K562 (cell line): ENCODE measurements at regions not wholly inside any gene's neighbourhood (a gene's known extent, or its start where the extent isn't known, plus 50 kb on each side); places are given as distances from the start of the nearest gene placed in this dataset.

Experiments used
- ATAC-seq: fragments of 200-7000 bp; cut with Tn5 transposase; 3 replicates; pipeline ENCODE4 v1.9.1; 2020; ENCODE audit warnings: moderate library complexity
- BruUV-seq: library from RNA; stranded (reverse); fragments of 400-500 nt; replicated peaks from 2 replicates; lab custom pipeline; 2021; lab: Mats Ljungman, UMichigan
- CTCF ChIA-PET: fragments of 300-600 bp; formaldehyde crosslinking; extraction: SDS; loops from one replicate; lab custom pipeline; 2021; ENCODE audit warnings: low intra/inter-chr PET ratio; lab: Yijun Ruan, JAX
- POLR2A ChIA-PET: fragments of 300-600, 350-650 bp; sonication (Branson Sonifier 250); formaldehyde crosslinking; extraction: SDS; loops from one replicate; lab custom pipeline; 2021; ENCODE audit warnings: antibody characterized with exemption, inconsistent platforms; lab: Yijun Ruan, JAX
- DNase-seq, 4 experiments: peaks; one replicate each; pipeline versions ENCODE4 v3.0.0 to v3.0.0-alpha.2; 2011 to 2018; ENCODE audit warnings: low spot score in 3 of 4, mixed read lengths in 3 of 4; ENCODE audit errors: extremely low read depth in 1 of 4
- FAIRE-seq: peaks from 2 replicates; lab custom pipeline; 2011; peaks lifted over from hg19 to GRCh38; lab: Jason Lieb, UNC
- H2AFZ ChIP-seq: 2 replicates; pipeline ENCODE4 v1.6.0; 2011; ENCODE audit warnings: low read depth, low read length, control low read depth, inconsistent platforms
- H3K27ac ChIP-seq: fragments of 200-600 bp; 3 replicates; pipeline ENCODE4 v1.8.0; 2011; ENCODE audit warnings: low read depth, mild to moderate bottlenecking, control low read depth, inconsistent platforms, low read length, moderate library complexity, mixed read lengths; ENCODE audit errors: extremely low read depth
- H3K27me3 ChIP-seq, 2 experiments: fragments of 300-600 bp in 1 of 2; 2 replicates in 1 of 2; 3 replicates in 1 of 2; pipeline versions ENCODE4 v1.6.0 to v1.8.0; 2011; ENCODE audit warnings: inconsistent platforms in 2 of 2, low read length in 2 of 2, mild to moderate bottlenecking in 1 of 2, mixed read lengths in 1 of 2, moderate library complexity in 1 of 2; ENCODE audit not compliant: control insufficient read depth in 2 of 2, insufficient read depth in 2 of 2
- H3K36me3 ChIP-seq: fragments of 300-600 bp; 3 replicates; pipeline ENCODE4 v1.8.0; 2011; ENCODE audit warnings: mild to moderate bottlenecking, low read length, inconsistent platforms; ENCODE audit not compliant: control insufficient read depth, insufficient read depth
- H3K4me1 ChIP-seq, 2 experiments: fragments of 200-600 bp in 1 of 2; replicated peaks in 1 of 2; 2 replicates in 1 of 2; 3 replicates in 1 of 2; pipeline versions ENCODE4 v1.5.1 to v1.8.0; 2011; ENCODE audit warnings: inconsistent platforms in 2 of 2, low read length in 2 of 2, mild to moderate bottlenecking in 1 of 2, mixed read lengths in 1 of 2, moderate library complexity in 1 of 2; ENCODE audit not compliant: control insufficient read depth in 2 of 2, insufficient read depth in 2 of 2
- H3K4me2 ChIP-seq: 2 replicates; pipeline ENCODE4 v1.6.1; 2011; ENCODE audit warnings: low read length, control low read depth, inconsistent platforms, mixed read lengths; ENCODE audit not compliant: insufficient read depth
- H3K4me3 ChIP-seq: fragments of 200-600 bp; sonication (generic), shearing (Covaris generic); 2 replicates; pipeline ENCODE4 v1.5.1; 2016; ENCODE audit warnings: control low read depth, inconsistent platforms
- H3K79me2 ChIP-seq: fragments of 200-600 bp; 3 replicates; pipeline ENCODE4 v1.8.0; 2011; ENCODE audit warnings: low read length, inconsistent platforms; ENCODE audit not compliant: control insufficient read depth, insufficient read depth
- H3K9ac ChIP-seq, 2 experiments: 2 replicates each; pipeline versions ENCODE4 v1.6.0 to v1.6.1; 2011; ENCODE audit warnings: low read depth in 2 of 2, low read length in 2 of 2, control low read depth in 1 of 2, inconsistent platforms in 1 of 2, mild to moderate bottlenecking in 1 of 2, mixed read lengths in 1 of 2; ENCODE audit not compliant: insufficient read depth in 1 of 2
- H3K9me1 ChIP-seq: one replicate; pipeline ENCODE4 v1.6.0; 2011; ENCODE audit warnings: inconsistent platforms, mild to moderate bottlenecking, low read length, moderate library complexity; ENCODE audit not compliant: control insufficient read depth, insufficient read depth
- H3K9me3 ChIP-seq: replicated peaks from 2 replicates; pipeline ENCODE4 v1.5.1; 2011; ENCODE audit warnings: low read depth, low read length, inconsistent platforms; ENCODE audit not compliant: control insufficient read depth, insufficient read depth
- H4K20me1 ChIP-seq: replicated peaks from 2 replicates; pipeline ENCODE4 v1.6.1; 2011; ENCODE audit warnings: low read length, inconsistent platforms, mixed read lengths; ENCODE audit not compliant: control insufficient read depth, insufficient read depth
- CCNT2 ChIP-seq: IDR thresholded peaks from 2 replicates; pipeline ENCODE4 v1.6.1; 2011; ENCODE audit warnings: borderline replicate concordance, low read depth, mild to moderate bottlenecking, moderate library complexity, mixed read lengths, low read length; ENCODE audit not compliant: insufficient read length; ENCODE audit errors: extremely low read depth
- FUS ChIP-seq: fragments of 200-400 bp; formaldehyde crosslinking; optimal IDR thresholded peaks from 2 replicates; pipeline ENCODE3; 2017; ENCODE audit warnings: low read depth, low read length
- GTF2A2 ChIP-seq: IDR thresholded peaks from 2 replicates; pipeline ENCODE4 v1.6.1; 2016; ENCODE audit warnings: mild to moderate bottlenecking, missing genetic modification characterization, missing compliant biosample characterization
- HNRNPUL1 ChIP-seq: fragments of 200-400 bp; formaldehyde crosslinking; IDR thresholded peaks from 2 replicates; pipeline ENCODE4 v1.6.1; 2017; ENCODE audit warnings: low read length
- MEIS2 ChIP-seq: fragments of 450-650 bp; IDR thresholded peaks from 2 replicates; pipeline ENCODE4 v1.6.1; 2014; ENCODE audit warnings: mild to moderate bottlenecking; ENCODE audit not compliant: partially characterized antibody
- NFXL1 ChIP-seq: fragments of 450-650 bp; formaldehyde crosslinking; IDR thresholded peaks from 2 replicates; pipeline ENCODE4 v1.4.0; 2021; ENCODE audit warnings: mild to moderate bottlenecking
- RBFOX2 ChIP-seq: fragments of 200-400 bp; formaldehyde crosslinking; IDR thresholded peaks from 2 replicates; pipeline ENCODE4 v1.6.1; 2017; ENCODE audit warnings: low read depth, mild to moderate bottlenecking, low read length, moderate library complexity
- RBM22 ChIP-seq: fragments of 200-400 bp; formaldehyde crosslinking; IDR thresholded peaks from 2 replicates; pipeline ENCODE4 v1.6.1; 2018; ENCODE audit warnings: low read length, low read depth; ENCODE audit not compliant: poor library complexity, severe bottlenecking
- WHSC1 ChIP-seq: IDR thresholded peaks from one replicate; pipeline ENCODE4 v1.6.1; 2012; ENCODE audit warnings: low read length, control low read depth, inconsistent platforms
- ZKSCAN3 ChIP-seq: fragments of 250-450 bp; sonication (Bioruptor Pico); IDR thresholded peaks from 2 replicates; pipeline ENCODE4 v1.4.0; 2020
- ZNF311 ChIP-seq: fragments of 250-450 bp; sonication (Bioruptor Pico); IDR thresholded peaks from 2 replicates; pipeline ENCODE4 v1.4.0; 2020; ENCODE audit warnings: mild to moderate bottlenecking, moderate library complexity
- ZNF699 ChIP-seq: fragments of 250-450 bp; sonication (Bioruptor Pico); IDR thresholded peaks from 2 replicates; pipeline ENCODE4 v1.8.0; 2021; ENCODE audit warnings: mild to moderate bottlenecking, moderate library complexity; ENCODE audit not compliant: insufficient replicate concordance
- WGBS: fragments of 100-300 bp; shearing (Covaris generic); methylation state at CpG from one replicate; pipeline ENCODE4 v1.1.6; 2016; ENCODE audit warnings: low coverage, mixed read lengths; ENCODE audit not compliant: insufficient coverage; ENCODE audit errors: missing lambda C conversion rate; 5-methylcytosine and 5-hydroxymethylcytosine counted together
- in situ Hi-C: fragments of 300-500 bp; cut with MboI; formaldehyde crosslinking; loops from 4 replicates; pipeline ENCODE4 v1.15.0; 2018; ENCODE audit warnings: inconsistent platforms, mixed read lengths
- intact Hi-C: fragments of 100-400 bp; cut with micrococcal nuclease; formaldehyde crosslinking; loops from 2 replicates; pipeline ENCODE4 v1.14.2; 2022
- TF ChIP-seq, protein P1 (sequence below): fragments of 450-650 bp; IDR thresholded peaks from 2 replicates; pipeline ENCODE4 v1.6.1; 2016; ENCODE audit warnings: borderline replicate concordance
- TF ChIP-seq, protein P2 (sequence below): IDR thresholded peaks from 3 replicates; pipeline ENCODE4 v1.6.1; 2011; ENCODE audit warnings: borderline replicate concordance, mild to moderate bottlenecking, moderate library complexity; ENCODE audit not compliant: insufficient read length; ENCODE audit errors: extremely low read depth
- TF ChIP-seq, protein P3 (sequence below): fragments of 450-650 bp; formaldehyde crosslinking; IDR thresholded peaks from 2 replicates; pipeline ENCODE4 v1.4.0; 2022; ENCODE audit warnings: mild to moderate bottlenecking, moderate library complexity

DNA sequence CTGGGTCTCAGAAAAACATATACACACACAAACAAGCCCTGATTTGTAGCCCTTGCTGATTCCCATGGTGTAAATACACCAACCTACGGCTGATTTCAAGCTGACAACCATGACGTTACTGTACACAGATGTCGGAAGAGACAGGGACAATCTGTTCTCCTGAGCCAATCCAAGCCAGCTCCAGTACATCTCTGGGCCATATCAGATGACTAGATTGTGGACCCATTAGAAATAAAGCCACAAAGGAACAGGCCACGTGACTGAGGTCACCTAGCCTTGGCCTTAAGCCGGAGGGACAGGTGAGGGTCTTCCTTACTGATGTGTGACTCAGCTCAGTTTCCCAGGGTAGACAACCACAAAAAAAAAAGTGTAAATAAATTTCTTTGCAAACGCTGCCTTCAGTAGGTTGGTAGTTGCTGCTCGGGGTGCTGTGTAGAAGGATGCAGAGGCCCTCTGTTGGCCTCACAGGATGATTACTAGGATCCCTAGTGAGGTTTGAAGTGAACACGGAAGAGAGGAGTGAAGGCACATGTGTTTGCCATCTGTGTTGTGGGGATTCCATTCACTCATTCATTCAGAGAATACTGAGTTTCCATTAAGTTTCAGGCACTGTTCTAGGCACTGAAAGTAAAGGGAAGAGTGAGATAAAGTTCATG lies 99.0 kb upstream of the LARGE1 start:
- DNase-seq (no peak), ATAC-seq (no peak), FAIRE-seq (no peak)
- TF ChIP-seq WHSC1 (no peak), FUS (no peak), NFXL1 (CRISPR knock-in tag) (no peak), CCNT2 (no peak), ZKSCAN3 (CRISPR knock-in tag) (no peak), RBFOX2 (no peak), ZNF699 (no peak), HNRNPUL1 (no peak), RBM22 (no peak), GTF2A2 (tag) (no peak), ZNF311 (CRISPR knock-in tag) (no peak), MEIS2 (no peak)
- TF ChIP-seq, protein P1, sequence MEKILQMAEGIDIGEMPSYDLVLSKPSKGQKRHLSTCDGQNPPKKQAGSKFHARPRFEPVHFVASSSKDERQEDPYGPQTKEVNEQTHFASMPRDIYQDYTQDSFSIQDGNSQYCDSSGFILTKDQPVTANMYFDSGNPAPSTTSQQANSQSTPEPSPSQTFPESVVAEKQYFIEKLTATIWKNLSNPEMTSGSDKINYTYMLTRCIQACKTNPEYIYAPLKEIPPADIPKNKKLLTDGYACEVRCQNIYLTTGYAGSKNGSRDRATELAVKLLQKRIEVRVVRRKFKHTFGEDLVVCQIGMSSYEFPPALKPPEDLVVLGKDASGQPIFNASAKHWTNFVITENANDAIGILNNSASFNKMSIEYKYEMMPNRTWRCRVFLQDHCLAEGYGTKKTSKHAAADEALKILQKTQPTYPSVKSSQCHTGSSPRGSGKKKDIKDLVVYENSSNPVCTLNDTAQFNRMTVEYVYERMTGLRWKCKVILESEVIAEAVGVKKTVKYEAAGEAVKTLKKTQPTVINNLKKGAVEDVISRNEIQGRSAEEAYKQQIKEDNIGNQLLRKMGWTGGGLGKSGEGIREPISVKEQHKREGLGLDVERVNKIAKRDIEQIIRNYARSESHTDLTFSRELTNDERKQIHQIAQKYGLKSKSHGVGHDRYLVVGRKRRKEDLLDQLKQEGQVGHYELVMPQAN = no peak
- TF ChIP-seq, protein P2, sequence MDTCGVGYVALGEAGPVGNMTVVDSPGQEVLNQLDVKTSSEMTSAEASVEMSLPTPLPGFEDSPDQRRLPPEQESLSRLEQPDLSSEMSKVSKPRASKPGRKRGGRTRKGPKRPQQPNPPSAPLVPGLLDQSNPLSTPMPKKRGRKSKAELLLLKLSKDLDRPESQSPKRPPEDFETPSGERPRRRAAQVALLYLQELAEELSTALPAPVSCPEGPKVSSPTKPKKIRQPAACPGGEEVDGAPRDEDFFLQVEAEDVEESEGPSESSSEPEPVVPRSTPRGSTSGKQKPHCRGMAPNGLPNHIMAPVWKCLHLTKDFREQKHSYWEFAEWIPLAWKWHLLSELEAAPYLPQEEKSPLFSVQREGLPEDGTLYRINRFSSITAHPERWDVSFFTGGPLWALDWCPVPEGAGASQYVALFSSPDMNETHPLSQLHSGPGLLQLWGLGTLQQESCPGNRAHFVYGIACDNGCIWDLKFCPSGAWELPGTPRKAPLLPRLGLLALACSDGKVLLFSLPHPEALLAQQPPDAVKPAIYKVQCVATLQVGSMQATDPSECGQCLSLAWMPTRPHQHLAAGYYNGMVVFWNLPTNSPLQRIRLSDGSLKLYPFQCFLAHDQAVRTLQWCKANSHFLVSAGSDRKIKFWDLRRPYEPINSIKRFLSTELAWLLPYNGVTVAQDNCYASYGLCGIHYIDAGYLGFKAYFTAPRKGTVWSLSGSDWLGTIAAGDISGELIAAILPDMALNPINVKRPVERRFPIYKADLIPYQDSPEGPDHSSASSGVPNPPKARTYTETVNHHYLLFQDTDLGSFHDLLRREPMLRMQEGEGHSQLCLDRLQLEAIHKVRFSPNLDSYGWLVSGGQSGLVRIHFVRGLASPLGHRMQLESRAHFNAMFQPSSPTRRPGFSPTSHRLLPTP = no peak
- TF ChIP-seq, protein P3, sequence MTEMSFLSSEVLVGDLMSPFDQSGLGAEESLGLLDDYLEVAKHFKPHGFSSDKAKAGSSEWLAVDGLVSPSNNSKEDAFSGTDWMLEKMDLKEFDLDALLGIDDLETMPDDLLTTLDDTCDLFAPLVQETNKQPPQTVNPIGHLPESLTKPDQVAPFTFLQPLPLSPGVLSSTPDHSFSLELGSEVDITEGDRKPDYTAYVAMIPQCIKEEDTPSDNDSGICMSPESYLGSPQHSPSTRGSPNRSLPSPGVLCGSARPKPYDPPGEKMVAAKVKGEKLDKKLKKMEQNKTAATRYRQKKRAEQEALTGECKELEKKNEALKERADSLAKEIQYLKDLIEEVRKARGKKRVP = no peak
- Histone ChIP-seq H3K36me3 (no peaks in the 10 kb centered on the region), H3K79me2 (no peaks in the 10 kb centered on the region), H4K20me1 (no peaks in the 10 kb centered on the region), H2AFZ (no peak overlapping the region), H3K4me3 (no peak overlapping the region), H3K4me2 (no peak overlapping the region), H3K4me1 (no peaks in the 10 kb centered on the region), H3K9me1 (no peaks in the 10 kb centered on the region), H3K27me3 (no peaks in the 10 kb centered on the region), H3K9me3 (no peaks in the 10 kb centered on the region), H3K9ac (no peak overlapping the region), H3K27ac (no peak overlapping the region)
- in situ Hi-C loops (no loop called here), intact Hi-C loops (no loop called here)
- CTCF ChIA-PET = no interaction called here
- WGBS = 8% methylated on average over 6 of the region's 8 CpGs
- POLR2A ChIA-PET = no interaction called here
- BruUV-seq = no TSS peak
